HG03060 (cell line): ENCODE measurements at regions not wholly inside any gene's neighbourhood (a gene's known extent, or its start where the extent isn't known, plus 50 kb on each side); places are given as distances from the start of the nearest gene placed in this dataset.
"Not testable (repeated sequence)": the region's sequence is repeated elsewhere in the genome, so short reads cannot be mapped to it uniquely, and the experiment has no call there.

ENCODE experiments used
- ATAC-seq: cut with Tn5 transposase; IDR thresholded peaks from one replicate; pipeline ENCODE4 v1.9.1; 2021; ENCODE audit warnings: low read depth, moderate number of reproducible peaks; ENCODE audit not compliant: unreplicated experiment

DNA sequence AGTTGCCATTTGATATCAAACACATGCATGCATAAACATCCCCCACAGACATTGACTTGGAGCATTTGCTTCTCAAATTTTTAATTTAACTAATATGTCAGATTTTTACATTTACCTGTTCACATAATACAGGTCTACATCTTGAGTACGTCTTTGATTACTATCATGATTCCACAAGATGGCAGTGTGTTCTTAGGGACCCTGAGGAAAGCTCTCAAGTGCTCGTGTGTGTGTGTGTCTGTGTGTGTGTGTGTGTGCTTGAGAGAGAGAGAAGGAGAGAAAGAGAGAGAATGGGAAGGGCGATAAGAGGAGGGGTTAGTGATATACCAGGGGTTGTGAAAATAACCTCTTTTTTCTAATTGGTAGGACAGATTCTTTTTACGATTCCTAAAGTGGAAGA, 167.1 kb upstream of the OR4E1 start:
- no peak for ATAC-seq

DNA sequence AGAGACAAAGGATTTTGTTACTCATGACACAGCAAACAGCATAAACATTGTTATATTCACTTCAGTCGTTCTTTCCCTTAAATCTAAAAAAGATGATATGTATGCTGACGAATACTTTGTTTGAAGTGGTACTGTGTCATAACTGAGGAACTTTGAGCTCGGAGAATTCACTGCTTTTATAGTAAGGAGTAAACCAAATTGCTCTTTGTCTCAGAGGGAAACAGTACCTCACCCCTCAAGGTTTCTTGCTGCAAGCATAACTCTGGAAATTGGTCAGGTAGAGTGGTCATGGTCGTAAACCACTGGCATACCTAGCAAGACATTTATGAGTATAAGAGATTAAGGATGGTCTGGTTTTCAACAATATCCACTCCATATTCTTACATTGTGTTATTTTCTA, 160.2 kb upstream of the OR4E1 start:
- no peak for ATAC-seq

GRCh38 chr14:21825845-21826244, 152.2 kb upstream of the OR4E1 start:
- no peak for ATAC-seq

DNA sequence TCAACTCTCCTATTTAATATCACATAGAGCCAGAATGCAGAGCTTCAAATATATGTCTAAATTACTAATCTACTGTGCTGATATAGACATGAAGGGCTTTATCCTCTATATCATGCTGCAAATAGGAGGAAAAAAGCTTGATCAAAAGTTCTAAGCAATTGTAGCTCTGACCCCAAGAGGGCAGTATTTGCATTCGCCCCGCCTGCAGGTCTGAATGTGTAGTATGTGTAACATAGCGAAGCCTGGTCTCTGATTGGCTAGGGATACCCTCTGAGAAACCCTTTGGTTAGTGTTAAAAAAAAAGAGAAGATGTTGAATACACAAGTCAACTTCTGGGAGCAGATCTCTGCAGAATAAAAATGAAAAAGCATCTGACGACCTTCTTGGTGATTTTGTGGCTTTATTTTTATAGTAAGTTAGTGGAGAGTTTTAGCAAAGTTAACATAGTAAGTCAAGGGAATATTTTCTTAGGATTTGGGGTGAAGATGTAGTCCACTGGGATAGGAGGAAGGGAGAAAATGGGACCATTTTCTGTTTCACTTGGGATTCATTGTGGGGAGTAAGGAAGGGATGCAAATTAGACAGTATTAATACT, 151.6 kb upstream of the OR4E1 start:
- no peak for ATAC-seq

DNA sequence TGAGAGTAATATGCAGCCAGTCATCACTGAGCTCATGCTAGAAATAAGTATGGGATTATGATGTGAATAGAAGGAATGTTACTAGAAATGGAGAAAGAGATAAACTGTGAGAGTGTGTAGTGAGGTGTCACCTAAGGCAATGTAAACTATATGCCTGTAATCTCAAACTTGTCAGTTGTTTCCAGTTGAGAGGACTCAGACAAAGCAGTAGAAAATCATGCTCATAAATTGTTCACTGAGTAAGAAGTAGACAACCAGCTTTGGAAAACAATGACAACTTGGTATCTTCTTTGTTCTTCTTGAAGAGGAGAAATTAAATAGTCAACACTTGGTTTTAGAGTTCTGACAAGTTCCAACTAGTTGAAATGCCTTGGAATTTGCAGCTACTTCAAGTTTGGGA, 148.5 kb upstream of the OR4E1 start:
- no peak for ATAC-seq

GRCh38 chr14:21820631-21821030, 147.0 kb upstream of the OR4E1 start:
- no peak for ATAC-seq

DNA sequence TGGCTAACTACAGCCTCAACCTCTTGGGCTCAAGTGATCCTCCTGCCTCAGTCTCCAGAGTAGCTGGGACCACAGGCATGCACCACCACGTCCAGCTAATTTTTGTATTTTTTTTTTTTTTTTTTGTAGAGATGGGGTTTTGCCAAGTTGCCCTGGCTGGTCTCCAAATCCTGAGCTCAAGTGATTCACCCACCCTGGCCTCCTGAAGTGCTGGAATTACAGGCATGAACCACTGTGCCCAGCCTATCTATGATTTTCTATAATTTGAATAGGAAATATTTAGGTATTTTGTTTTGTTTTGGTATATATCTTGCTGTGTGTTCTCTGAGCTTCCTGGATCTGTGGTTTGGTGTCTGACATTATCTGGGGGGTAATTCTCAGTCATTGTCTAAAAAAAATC, 146.3 kb upstream of the OR4E1 start:
- not testable (repeated sequence) for ATAC-seq

DNA sequence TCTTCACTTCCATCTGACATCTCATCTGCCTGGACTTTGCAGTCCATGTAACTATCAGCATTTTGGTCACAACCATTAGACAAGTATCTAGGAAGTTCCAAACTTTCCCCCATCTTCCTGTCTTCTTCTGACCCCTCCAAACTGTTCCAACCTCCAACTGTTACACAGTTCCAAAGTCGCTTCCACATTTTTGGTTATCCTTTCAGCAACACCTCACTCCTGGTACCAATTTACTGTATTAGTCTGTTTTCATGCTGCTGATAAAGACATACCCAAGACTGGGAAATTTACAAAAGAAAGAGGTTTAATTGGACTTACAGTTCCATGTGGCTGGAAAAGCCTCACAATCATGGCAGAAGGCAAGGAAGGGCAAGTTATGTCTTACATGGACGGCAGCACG, 143.4 kb upstream of the OR4E1 start:
- ATAC-seq: not testable (repeated sequence)

DNA sequence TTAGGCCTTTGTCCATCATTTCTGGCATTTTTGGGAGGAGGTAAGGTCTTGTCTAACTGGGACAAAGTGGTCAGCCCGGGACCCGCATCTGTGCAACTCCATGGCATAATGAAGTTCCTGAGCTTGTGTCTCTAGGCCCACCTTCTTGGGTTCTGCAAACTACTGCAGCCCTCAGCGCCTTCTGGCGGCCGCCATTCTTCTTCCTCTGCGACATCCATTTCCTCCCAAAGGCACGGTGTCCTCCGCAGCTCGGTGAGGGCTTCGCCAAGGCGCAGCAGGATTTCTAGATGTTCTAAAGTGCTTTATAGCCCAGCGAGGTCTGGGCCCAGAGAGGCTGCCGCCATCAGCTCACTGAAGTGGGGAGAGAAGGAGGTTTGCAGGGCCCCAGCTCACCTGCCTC, 134.4 kb upstream of the OR4E1 start:
- ATAC-seq: no peak

DNA sequence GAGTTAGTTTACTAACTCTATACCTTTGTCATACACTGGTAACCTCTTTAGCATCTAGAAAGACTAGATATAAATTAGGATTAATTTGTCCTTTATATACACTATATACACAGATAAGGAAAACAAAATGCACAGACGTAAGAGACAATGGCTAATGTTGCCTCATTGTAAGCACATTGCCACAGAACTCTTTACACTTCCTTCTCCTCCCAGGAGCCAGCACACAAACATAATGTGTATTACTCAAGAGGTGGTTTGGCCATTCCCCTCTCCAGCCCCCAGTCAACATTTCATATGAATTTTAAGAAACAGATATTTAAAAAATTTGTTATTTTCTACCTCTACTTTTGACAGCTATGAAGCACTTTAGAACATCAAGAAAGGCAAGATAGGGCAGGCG, 131.4 kb upstream of the OR4E1 start:
- ATAC-seq: no peak

- ATAC-seq: no peak
Observed at GRCh38 chr14:21802441-21802840, 128.8 kb upstream of the OR4E1 start.

GRCh38 chr14:21796916-21797315, 123.3 kb upstream of the OR4E1 start:
- ATAC-seq: no peak

DNA sequence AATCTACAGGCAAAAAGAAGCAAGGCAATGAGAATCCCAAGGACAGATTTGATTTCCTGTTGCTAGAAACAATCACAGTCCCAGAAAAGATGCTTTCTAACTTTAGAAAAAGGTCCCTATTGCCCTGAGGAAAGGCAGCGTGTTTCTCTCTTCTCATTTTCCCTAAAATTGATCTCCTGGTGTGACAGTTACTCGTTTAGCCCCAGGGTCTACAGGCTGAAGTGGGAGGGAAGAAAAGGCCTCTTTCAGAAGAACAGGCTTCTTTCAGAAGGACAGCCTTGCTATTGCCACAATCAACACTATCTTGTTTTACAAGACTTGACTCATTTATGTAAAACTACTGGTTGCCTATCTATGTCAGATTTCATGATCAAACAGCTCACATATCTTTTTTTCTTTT, 121.8 kb upstream of the OR4E1 start:
- ATAC-seq: no peak

- ATAC-seq: no peak
Observed at GRCh38 chr14:21791749-21792148, 118.1 kb upstream of the OR4E1 start.

DNA sequence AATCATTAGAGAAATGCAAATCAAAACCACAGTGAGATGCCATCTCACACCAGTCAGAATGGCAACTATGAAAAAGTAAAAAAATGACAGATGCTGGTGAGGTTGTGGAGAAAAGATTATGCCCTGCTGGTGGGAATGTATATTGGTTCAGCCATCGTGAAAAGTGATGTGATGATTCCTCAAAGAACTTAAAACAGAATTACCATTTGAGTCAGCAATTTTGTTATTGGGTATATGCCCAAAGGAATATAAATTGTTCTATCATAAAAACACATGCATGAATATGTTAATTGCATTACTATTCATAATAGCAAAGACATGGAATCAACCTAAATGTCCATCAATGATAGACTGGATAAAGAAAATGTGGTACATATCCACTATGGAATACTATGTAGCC, 115.1 kb upstream of the OR4E1 start:
- ATAC-seq: not testable (repeated sequence)

GRCh38 chr14:21787242-21787641, 113.6 kb upstream of the OR4E1 start:
- ATAC-seq: not testable (repeated sequence)

DNA sequence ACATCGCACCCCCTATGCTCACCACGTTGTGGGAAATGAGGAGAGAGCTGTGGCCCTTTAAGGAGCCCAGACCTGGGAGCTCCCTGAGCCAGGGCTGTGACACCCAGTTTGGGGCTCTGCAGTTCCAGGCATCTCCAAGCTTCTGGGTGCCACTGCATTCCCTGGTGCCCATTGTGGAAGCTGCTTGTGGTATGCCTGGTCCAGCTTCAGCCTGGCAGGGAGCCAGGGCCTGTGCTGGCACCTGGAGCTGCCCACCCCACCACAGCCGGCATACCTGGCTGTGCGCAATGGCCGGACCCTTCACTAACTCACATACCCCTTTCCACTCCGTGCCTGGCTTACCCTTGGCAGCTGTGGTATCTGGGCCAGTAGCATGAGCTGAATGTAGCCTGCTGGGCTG, 107.9 kb upstream of the OR4E1 start:
- ATAC-seq: no peak

GRCh38 chr14:21780429-21781084, 106.9 kb upstream of the OR4E1 start:
- ATAC-seq: no peak

DNA sequence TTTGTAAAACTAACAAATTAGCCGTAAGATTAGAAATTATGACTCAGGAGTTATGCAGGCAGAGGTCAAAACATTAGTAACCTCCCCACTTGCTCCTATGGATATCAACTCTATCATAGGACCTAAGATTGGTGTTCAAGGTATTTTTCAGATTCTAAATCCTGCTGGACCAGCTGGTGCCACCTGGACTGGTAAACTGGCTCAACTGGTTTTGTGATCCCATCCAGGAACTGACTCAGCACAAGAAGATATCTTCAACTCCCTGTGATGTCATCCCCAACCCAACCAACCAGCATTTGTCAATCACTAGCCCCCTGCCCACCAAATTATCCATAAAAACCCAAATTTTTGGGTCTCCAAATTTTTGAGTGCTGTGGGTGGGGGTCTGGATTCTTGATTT, 98.1 kb upstream of the OR4E1 start:
- no peak for ATAC-seq

- ATAC-seq: no peak
Observed at GRCh38 chr14:21768875-21769257, 95.2 kb upstream of the OR4E1 start.

- no peak for ATAC-seq
Observed at GRCh38 chr14:21768116-21768874, 94.7 kb upstream of the OR4E1 start.

DNA sequence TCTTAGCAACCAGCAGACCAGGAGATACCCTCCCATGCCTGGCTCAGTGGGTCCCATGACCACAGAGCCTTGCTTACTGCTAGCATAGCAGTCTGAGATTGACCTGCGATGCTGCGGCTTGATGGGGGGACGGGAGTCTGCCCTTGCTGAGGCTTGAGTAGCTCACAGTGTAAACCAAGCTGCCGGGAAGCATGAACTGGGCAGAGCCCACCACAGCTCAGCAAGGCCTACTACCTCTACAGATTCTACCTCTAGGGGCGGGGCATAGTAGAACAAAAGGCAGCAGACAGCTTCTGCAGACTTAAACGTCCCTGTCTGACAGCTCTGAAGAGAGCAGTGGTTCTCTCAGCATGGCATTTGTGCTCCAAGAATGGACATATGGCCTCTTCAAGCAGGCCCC, 86.7 kb upstream of the OR4E1 start:
- ATAC-seq: not testable (repeated sequence)
